ENCODE measurements at regions not wholly inside any gene's neighbourhood (a gene's known extent, or its start where the extent isn't known, plus 50 kb on each side); places are given as distances from the start of the nearest gene placed in this dataset.
"Not testable (repeated sequence)": the region's sequence is repeated elsewhere in the genome, so short reads cannot be mapped to it uniquely, and the experiment has no call there.

GRCh38 chr11:134724779-134725140 lies 312.7 kb upstream of the B3GAT1 start:
- Histone ChIP-seq H3K9me3 (ENCODE audit: insufficient read depth, low read length) (no peaks in the 10 kb centered on the region), H2AFZ (ENCODE audit: low read depth, low read length) (no peak overlapping the region), H3K4me1 (ENCODE audit: low read length) (no peaks in the 10 kb centered on the region), H3K27ac (ENCODE audit: low read length) (no peak overlapping the region), H3K27me3 (ENCODE audit: low read depth, low read length) (no peaks in the 10 kb centered on the region), H3K36me3 (replicated peaks; ENCODE audit: low read depth, low read length) (no peaks in the 10 kb centered on the region), H3K9ac (ENCODE audit: low read length) (no peak overlapping the region), H3K79me2 (ENCODE audit: low read length) (no peaks in the 10 kb centered on the region), H3K4me3 (ENCODE audit: low read length) (no peak overlapping the region), H3K4me2 (ENCODE audit: low read length) (no peak overlapping the region), H4K20me1 (ENCODE audit: insufficient read depth, low read length) (no peaks in the 10 kb centered on the region)
- TF ChIP-seq EZH2phosphoT487 (IDR thresholded peaks at IDR 0.05; ENCODE audit: low read depth) (no peak), CTCF (IDR thresholded peaks at IDR 0.05; ENCODE audit: low read depth, low read length) (no peak)

- TF ChIP-seq EZH2phosphoT487 (IDR thresholded peaks at IDR 0.05; ENCODE audit: low read depth), result no peak
- no peak for TF ChIP-seq CTCF (IDR thresholded peaks at IDR 0.05; ENCODE audit: low read depth, low read length)
- H3K79me2 ChIP-seq (ENCODE audit: low read length), result no peaks in the 10 kb centered on the region
- no peaks in the 10 kb centered on the region for H3K9me3 ChIP-seq (ENCODE audit: insufficient read depth, low read length)
- no peak overlapping the region for H2AFZ ChIP-seq (ENCODE audit: low read depth, low read length)
- H3K4me1 ChIP-seq (ENCODE audit: low read length), result no peaks in the 10 kb centered on the region
- no peak overlapping the region for H3K9ac ChIP-seq (ENCODE audit: low read length)
- H3K36me3 ChIP-seq (replicated peaks; ENCODE audit: low read depth, low read length), result no peaks in the 10 kb centered on the region
- H3K4me3 ChIP-seq (ENCODE audit: low read length), result no peak overlapping the region
- H3K4me2 ChIP-seq (ENCODE audit: low read length), result no peak overlapping the region
- H3K27me3 ChIP-seq (ENCODE audit: low read depth, low read length), result no peaks in the 10 kb centered on the region
- H4K20me1 ChIP-seq (ENCODE audit: insufficient read depth, low read length), result no peaks in the 10 kb centered on the region
- no peak overlapping the region for H3K27ac ChIP-seq (ENCODE audit: low read length)
These were observed 312.2 kb upstream of the B3GAT1 start for GRCh38 chr11:134724106-134724778.

GRCh38 chr11:134720691-134721070 lies 308.6 kb upstream of the B3GAT1 start:
- not testable (repeated sequence) for H2AFZ ChIP-seq (ENCODE audit: low read depth, low read length); H3K4me2 ChIP-seq (ENCODE audit: low read length); H3K79me2 ChIP-seq (ENCODE audit: low read length); H4K20me1 ChIP-seq (ENCODE audit: insufficient read depth, low read length); H3K4me1 ChIP-seq (ENCODE audit: low read length); H3K4me3 ChIP-seq (ENCODE audit: low read length); H3K9ac ChIP-seq (ENCODE audit: low read length); H3K36me3 ChIP-seq (replicated peaks; ENCODE audit: low read depth, low read length); H3K27me3 ChIP-seq (ENCODE audit: low read depth, low read length); H3K27ac ChIP-seq (ENCODE audit: low read length); H3K9me3 ChIP-seq (ENCODE audit: insufficient read depth, low read length)

GRCh38 chr11:134719940-134720690 lies 308.1 kb upstream of the B3GAT1 start:
- H3K4me1 ChIP-seq (ENCODE audit: low read length); H4K20me1 ChIP-seq (ENCODE audit: insufficient read depth, low read length); H3K9me3 ChIP-seq (ENCODE audit: insufficient read depth, low read length); H3K9ac ChIP-seq (ENCODE audit: low read length); H3K27me3 ChIP-seq (ENCODE audit: low read depth, low read length); H3K27ac ChIP-seq (ENCODE audit: low read length); H3K36me3 ChIP-seq (replicated peaks; ENCODE audit: low read depth, low read length); H3K4me2 ChIP-seq (ENCODE audit: low read length); H3K79me2 ChIP-seq (ENCODE audit: low read length); H3K4me3 ChIP-seq (ENCODE audit: low read length); H2AFZ ChIP-seq (ENCODE audit: low read depth, low read length): not testable (repeated sequence)

- H4K20me1 ChIP-seq (ENCODE audit: insufficient read depth, low read length), result no peaks in the 10 kb centered on the region
- no peak overlapping the region for H3K4me2 ChIP-seq (ENCODE audit: low read length)
- no peak overlapping the region for H2AFZ ChIP-seq (ENCODE audit: low read depth, low read length)
- no peaks in the 10 kb centered on the region for H3K36me3 ChIP-seq (replicated peaks; ENCODE audit: low read depth, low read length)
- H3K9me3 ChIP-seq (ENCODE audit: insufficient read depth, low read length), result no peaks in the 10 kb centered on the region
- H3K9ac ChIP-seq (ENCODE audit: low read length), result no peak overlapping the region
- no peak overlapping the region for H3K4me3 ChIP-seq (ENCODE audit: low read length)
- H3K4me1 ChIP-seq (ENCODE audit: low read length), result no peaks in the 10 kb centered on the region
- TF ChIP-seq CTCF (IDR thresholded peaks at IDR 0.05; ENCODE audit: low read depth, low read length), result no peak
- TF ChIP-seq EZH2phosphoT487 (IDR thresholded peaks at IDR 0.05; ENCODE audit: low read depth), result no peak
- 0 out of 2 replicates have a peak, but pooled peaks cover 6% of the 10 kb centered on the region for H3K27me3 ChIP-seq (ENCODE audit: low read depth, low read length)
- H3K27ac ChIP-seq (ENCODE audit: low read length), result no peak overlapping the region
- no peaks in the 10 kb centered on the region for H3K79me2 ChIP-seq (ENCODE audit: low read length)
These were observed 307.4 kb upstream of the B3GAT1 start for GRCh38 chr11:134719397-134719796.
